GM13976 (cell line): ENCODE measurements at regions not wholly inside any gene's neighbourhood (a gene's known extent, or its start where the extent isn't known, plus 50 kb on each side); places are given as distances from the start of the nearest gene placed in this dataset.

Experiments
- DNase-seq: peaks from one replicate; pipeline ENCODE4 v3.0.0; 2012; ENCODE audit warnings: low spot score
- in situ Hi-C: fragments of 300-500 bp; cut with MboI; formaldehyde crosslinking; loops from one replicate; pipeline ENCODE4 v1.12.0; 2022; ENCODE audit warnings: low sequenced_read_pairs, mixed read lengths, inconsistent platforms; ENCODE audit not compliant: unreplicated experiment
- TF ChIP-seq, protein P1 (sequence below): IDR thresholded peaks from 2 replicates; pipeline ENCODE4 v1.5.1; 2012; ENCODE audit warnings: borderline replicate concordance, mild to moderate bottlenecking; ENCODE audit not compliant: insufficient read depth; ENCODE audit errors: extremely low read depth, missing control alignments, control extremely low read depth

GRCh38 chr15:98134905-98135304 lies 174.4 kb downstream of the ARRDC4 start:
- TF ChIP-seq, protein P1, sequence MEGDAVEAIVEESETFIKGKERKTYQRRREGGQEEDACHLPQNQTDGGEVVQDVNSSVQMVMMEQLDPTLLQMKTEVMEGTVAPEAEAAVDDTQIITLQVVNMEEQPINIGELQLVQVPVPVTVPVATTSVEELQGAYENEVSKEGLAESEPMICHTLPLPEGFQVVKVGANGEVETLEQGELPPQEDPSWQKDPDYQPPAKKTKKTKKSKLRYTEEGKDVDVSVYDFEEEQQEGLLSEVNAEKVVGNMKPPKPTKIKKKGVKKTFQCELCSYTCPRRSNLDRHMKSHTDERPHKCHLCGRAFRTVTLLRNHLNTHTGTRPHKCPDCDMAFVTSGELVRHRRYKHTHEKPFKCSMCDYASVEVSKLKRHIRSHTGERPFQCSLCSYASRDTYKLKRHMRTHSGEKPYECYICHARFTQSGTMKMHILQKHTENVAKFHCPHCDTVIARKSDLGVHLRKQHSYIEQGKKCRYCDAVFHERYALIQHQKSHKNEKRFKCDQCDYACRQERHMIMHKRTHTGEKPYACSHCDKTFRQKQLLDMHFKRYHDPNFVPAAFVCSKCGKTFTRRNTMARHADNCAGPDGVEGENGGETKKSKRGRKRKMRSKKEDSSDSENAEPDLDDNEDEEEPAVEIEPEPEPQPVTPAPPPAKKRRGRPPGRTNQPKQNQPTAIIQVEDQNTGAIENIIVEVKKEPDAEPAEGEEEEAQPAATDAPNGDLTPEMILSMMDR: no peak
- in situ Hi-C loops: no loop called here
- DNase-seq: no peak

DNA sequence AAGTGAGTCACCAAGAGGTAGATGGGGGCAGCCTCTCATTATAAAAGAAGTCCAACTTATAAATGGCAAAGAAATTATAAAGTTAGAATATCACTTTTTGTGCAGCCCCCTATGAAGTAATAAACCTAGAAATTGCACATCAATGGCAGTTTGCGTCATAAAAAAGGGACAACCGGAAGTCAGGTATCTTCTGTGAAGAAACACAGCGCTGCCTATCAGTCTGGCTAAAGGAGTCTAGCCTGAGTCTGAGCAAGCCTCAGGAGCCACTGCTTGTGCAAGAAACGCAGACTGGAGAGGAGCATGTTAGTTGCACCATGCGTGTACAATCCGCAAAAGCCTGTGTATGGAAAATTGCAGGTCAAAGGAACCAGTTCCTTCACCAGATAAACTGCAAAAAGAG lies 178.4 kb downstream of the ARRDC4 start:
- DNase-seq: no peak
- TF ChIP-seq, protein P1: no peak
- in situ Hi-C loops: no loop called here

DNA sequence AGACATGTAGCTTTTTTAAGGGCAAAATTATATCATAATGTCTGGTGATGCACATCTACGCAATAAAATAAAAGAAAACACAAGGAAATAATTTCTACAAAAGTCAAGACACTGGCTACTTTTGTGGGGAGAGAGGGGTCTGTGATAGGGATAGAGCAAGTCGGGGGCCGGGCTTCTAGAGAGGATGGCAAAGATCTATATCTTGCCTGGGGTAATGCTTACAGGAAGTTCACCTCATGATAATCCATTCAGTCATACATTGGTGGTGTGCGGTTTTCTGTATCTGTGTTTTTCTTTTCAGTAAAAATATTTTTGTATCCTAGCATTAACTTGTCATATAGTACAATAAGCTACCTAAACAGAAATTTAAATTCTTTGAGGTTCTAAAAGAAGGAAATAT lies 178.8 kb downstream of the ARRDC4 start:
- TF ChIP-seq, protein P1: no peak
- in situ Hi-C loops: no loop called here
- DNase-seq: no peak

DNA sequence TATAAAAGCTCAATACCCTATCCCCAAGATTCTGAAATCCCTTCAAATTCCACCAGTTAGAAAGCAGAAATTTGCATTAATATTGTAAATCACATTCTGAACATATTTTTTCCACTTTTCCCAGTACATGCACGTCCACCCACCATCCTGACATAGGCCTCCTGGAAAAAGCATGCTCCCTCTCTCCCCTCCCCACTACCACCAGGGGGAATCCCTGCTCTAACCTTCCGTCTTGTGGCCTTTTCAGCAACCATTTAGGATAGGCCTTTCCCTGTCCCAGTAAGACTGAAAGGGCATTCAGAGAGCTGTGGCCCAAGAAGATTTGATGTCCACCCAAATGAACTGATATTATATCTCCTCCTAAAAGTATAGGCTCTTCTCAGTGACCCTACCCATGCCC lies 182.1 kb downstream of the ARRDC4 start:
- DNase-seq: no peak
- in situ Hi-C loops: no loop called here
- TF ChIP-seq, protein P1: no peak

DNA sequence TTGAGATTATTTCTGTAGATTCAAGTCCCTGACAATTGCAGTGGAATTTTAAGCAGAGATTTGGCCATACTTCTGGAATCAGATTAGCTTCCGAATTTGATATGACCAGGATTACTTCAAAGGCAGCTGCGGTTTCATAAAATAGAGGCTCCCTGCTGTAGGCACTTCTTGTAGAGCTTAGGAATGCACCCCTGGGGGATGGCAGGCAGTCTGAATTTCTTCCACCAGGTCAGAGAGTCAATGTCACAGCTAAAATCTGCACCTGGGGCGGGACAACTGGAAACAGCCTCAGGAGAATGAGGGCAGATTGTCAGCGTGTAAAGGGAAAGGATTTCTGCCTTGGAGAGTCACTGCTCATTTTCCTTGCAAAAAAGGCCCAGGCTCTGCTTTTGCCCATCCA lies 182.6 kb downstream of the ARRDC4 start:
- DNase-seq: no peak
- in situ Hi-C loops: no loop called here
- TF ChIP-seq, protein P1: no peak

GRCh38 chr15:98144388-98144787 lies 183.9 kb downstream of the ARRDC4 start:
- no peak for DNase-seq
- in situ Hi-C loops: no loop called here
- TF ChIP-seq, protein P1: no peak
